Mucosa of descending colon (tissue), 3 donors: ENCODE measurements at regions not wholly inside any gene's neighbourhood (a gene's known extent, or its start where the extent isn't known, plus 50 kb on each side); places are given as distances from the start of the nearest gene placed in this dataset.

ENCODE experiments used
- ATAC-seq: fragments of 200-7000 bp; cut with Tn5 transposase; one replicate; pipeline ENCODE4 v1.9.1; 2020; ENCODE audit warnings: mild to moderate bottlenecking, moderate library complexity
- DNase-seq, 3 donors: peaks; one replicate each; pipeline ENCODE4 v3.0.0-alpha.2; 2020
- H3K36me3 ChIP-seq: fragments of 200-600 bp; one replicate; pipeline ENCODE4 v1.8.0; 2021; ENCODE audit warnings: low read depth, mild to moderate bottlenecking
- H3K4me1 ChIP-seq: fragments of 200-600 bp; one replicate; pipeline ENCODE4 v1.8.0; 2021; ENCODE audit warnings: low read depth, mild to moderate bottlenecking
- H3K4me3 ChIP-seq: fragments of 200-600 bp; one replicate; pipeline ENCODE4 v1.8.0; 2021; ENCODE audit warnings: mild to moderate bottlenecking
- H3K9me3 ChIP-seq: fragments of 200-600 bp; one replicate; pipeline ENCODE4 v1.8.0; 2021; ENCODE audit warnings: mild to moderate bottlenecking
- CTCF ChIP-seq: fragments of 200-600 bp; IDR thresholded peaks from one replicate; pipeline ENCODE4 v1.8.0; 2022; ENCODE audit warnings: antibody characterized with exemption, mild to moderate bottlenecking
- intact Hi-C, 2 donors: fragments of 100-400 bp; cut with DNase I in 1 of 2; cut with micrococcal nuclease in 1 of 2; formaldehyde crosslinking; loops; one replicate each; pipeline versions ENCODE4 v1.11.0 to v1.11.1; 2022; cut with DNase I, micrococcal nuclease
- donor health status: DM: no; HTN: no; CAD: no; lungs with moderate emphysema.
- donor health status: DM: no; HTN: no; CAD: no.
- donor health status: DM: no; HTN: yes; CAD: no.

- no peak for TF ChIP-seq CTCF
- ATAC-seq (no peak), DNase-seq (peak in 1 of 3 donors; percentile 27)
- Histone ChIP-seq H3K36me3 (no peaks in the 10 kb centered on the region), H3K9me3 (peaks cover 95% of the 10 kb centered on the region), H3K4me3 (no peak overlapping the region), H3K4me1 (no peaks in the 10 kb centered on the region)
- intact Hi-C loops = no loop called here
Measured at GRCh38 chr16:35753559-35754390, 2294.4 kb downstream of the TP53TG3F start.

- Histone ChIP-seq H3K4me3 (no peak overlapping the region), H3K36me3 (no peaks in the 10 kb centered on the region), H3K9me3 (peaks cover 94% of the 10 kb centered on the region), H3K4me1 (no peaks in the 10 kb centered on the region)
- DNase-seq (peak in 1 of 3 donors; percentile 32), ATAC-seq (no peak)
- intact Hi-C loops = no loop called here
- TF ChIP-seq CTCF = no peak
Measured at GRCh38 chr16:35754391-35755369, 2295.3 kb downstream of the TP53TG3F start.

GRCh38 chr16:35788381-35788780, 2329.0 kb downstream of the TP53TG3F start:
- Histone ChIP-seq H3K9me3 (peaks cover 91% of the 10 kb centered on the region), H3K36me3 (no peaks in the 10 kb centered on the region), H3K4me3 (no peak overlapping the region), H3K4me1 (no peaks in the 10 kb centered on the region)
- ATAC-seq (no peak), DNase-seq (no peak)
- intact Hi-C loops = no loop called here
- TF ChIP-seq CTCF = no peak

- Histone ChIP-seq H3K9me3 (peaks cover 96% of the 10 kb centered on the region), H3K36me3 (no peaks in the 10 kb centered on the region), H3K4me3 (no peak overlapping the region), H3K4me1 (no peaks in the 10 kb centered on the region)
- no peak for TF ChIP-seq CTCF
- DNase-seq = no peak
- intact Hi-C loops = no loop called here
- no peak for ATAC-seq
Measured at GRCh38 chr16:35792516-35793285, 2333.3 kb downstream of the TP53TG3F start.

GRCh38 chr16:35793601-35794000, 2334.2 kb downstream of the TP53TG3F start:
- Histone ChIP-seq H3K36me3 (no peaks in the 10 kb centered on the region), H3K4me1 (no peaks in the 10 kb centered on the region), H3K9me3 (peaks cover 96% of the 10 kb centered on the region), H3K4me3 (no peak overlapping the region)
- TF ChIP-seq CTCF = no peak
- ATAC-seq = no peak
- DNase-seq = no peak
- intact Hi-C loops = no loop called here
